H1 (cell line): ENCODE measurements at regions not wholly inside any gene's neighbourhood (a gene's known extent, or its start where the extent isn't known, plus 50 kb on each side); places are given as distances from the start of the nearest gene placed in this dataset.

Source experiments
- CTCF ChIA-PET: fragments of 300-600 bp; sonication (Branson Sonifier 250); formaldehyde crosslinking; loops from one replicate; lab custom pipeline; 2021; ENCODE audit not compliant: partially characterized antibody; lab: Charles Lee
- POLR2A ChIA-PET: fragments of 300-600 bp; sonication (Branson Sonifier 250); formaldehyde crosslinking; loops from one replicate; lab custom pipeline; 2021; ENCODE audit warnings: inconsistent platforms; ENCODE audit not compliant: partially characterized antibody; lab: Charles Lee
- DNase-seq, 2 experiments: peaks; one replicate each; pipeline versions ENCODE4 v3.0.0 to v3.0.0-alpha.2; 2010 to 2022; ENCODE audit warnings: low spot score in 2 of 2, low read depth in 1 of 2, mixed read lengths in 1 of 2
- FAIRE-seq: peaks from 2 replicates; lab custom pipeline; 2011; peaks lifted over from hg19 to GRCh38; lab: Jason Lieb, UNC
- H2AFZ ChIP-seq: 2 replicates; pipeline ENCODE4 v1.8.1; 2012; ENCODE audit warnings: low read length, inconsistent platforms
- H2AK5ac ChIP-seq: 2 replicates; pipeline ENCODE4 v1.6.1; 2013; ENCODE audit warnings: low read depth, low read length
- H2BK120ac ChIP-seq: replicated peaks from 2 replicates; pipeline ENCODE3; 2013; ENCODE audit warnings: low read depth, low read length, inconsistent platforms
- H2BK12ac ChIP-seq: 2 replicates; pipeline ENCODE4 v1.6.1; 2013; ENCODE audit warnings: low read depth, low read length
- H2BK15ac ChIP-seq: 2 replicates; pipeline ENCODE4 v1.6.1; 2013; ENCODE audit warnings: low read length
- H2BK20ac ChIP-seq: 2 replicates; pipeline ENCODE4 v1.6.1; 2013; ENCODE audit warnings: low read length
- H2BK5ac ChIP-seq: 2 replicates; pipeline ENCODE4 v1.6.1; 2013; ENCODE audit warnings: low read depth, low read length
- H3K14ac ChIP-seq: 2 replicates; pipeline ENCODE4 v1.6.1; 2013; ENCODE audit warnings: inconsistent platforms; ENCODE audit not compliant: insufficient read length
- H3K18ac ChIP-seq: 2 replicates; pipeline ENCODE4 v1.6.1; 2013; ENCODE audit warnings: low read length; ENCODE audit errors: extremely low read depth
- H3K23ac ChIP-seq: 2 replicates; pipeline ENCODE4 v1.6.1; 2013; ENCODE audit warnings: inconsistent platforms; ENCODE audit not compliant: insufficient read length
- H3K23me2 ChIP-seq: 2 replicates; pipeline ENCODE4 v1.6.1; 2013; ENCODE audit warnings: low read depth, low read length
- H3K27ac ChIP-seq: 2 replicates; pipeline ENCODE4 v1.6.1; 2011; ENCODE audit warnings: low read depth, low read length, inconsistent platforms
- H3K27me3 ChIP-seq, 4 experiments: replicated peaks in 1 of 4; 1 replicate in 1 of 4; 2 replicates in 3 of 4; pipeline versions ENCODE4 v1.6.1 to v1.8.1; 2011 to 2013; ENCODE audit warnings: low read length in 3 of 4, mild to moderate bottlenecking in 3 of 4, inconsistent platforms in 2 of 4, mixed read lengths in 2 of 4, moderate library complexity in 1 of 4; ENCODE audit not compliant: control insufficient read depth in 3 of 4, insufficient read depth in 3 of 4; ENCODE audit errors: extremely low read depth in 1 of 4
- H3K36me3 ChIP-seq, 4 experiments: 2 replicates each; pipeline versions ENCODE4 v1.6.1 to v1.8.1; 2011 to 2013; ENCODE audit warnings: mild to moderate bottlenecking in 4 of 4, low read length in 3 of 4, moderate library complexity in 2 of 4, control low read depth in 1 of 4, inconsistent platforms in 1 of 4; ENCODE audit not compliant: insufficient read depth in 4 of 4, control insufficient read depth in 2 of 4
- H3K4ac ChIP-seq: replicated peaks from 2 replicates; pipeline ENCODE3; 2013; ENCODE audit warnings: low read length, low read depth, mixed read lengths, inconsistent platforms; ENCODE audit not compliant: insufficient read length
- H3K4me1 ChIP-seq, 4 experiments: replicated peaks in 1 of 4; 1 replicate in 1 of 4; 2 replicates in 3 of 4; pipeline versions ENCODE4 v1.6.1 to v1.8.1; 2011 to 2013; ENCODE audit warnings: low read length in 3 of 4, inconsistent platforms in 2 of 4, mixed read lengths in 1 of 4; ENCODE audit not compliant: insufficient read depth in 4 of 4, control insufficient read depth in 3 of 4
- H3K4me2 ChIP-seq, 2 experiments: 2 replicates each; pipeline versions ENCODE4 v1.6.1 to v1.8.1; 2011 to 2013; ENCODE audit warnings: low read depth in 2 of 2, low read length in 2 of 2, control low read depth in 1 of 2, inconsistent platforms in 1 of 2, mild to moderate bottlenecking in 1 of 2; ENCODE audit not compliant: insufficient read depth in 1 of 2
- H3K4me3 ChIP-seq, 4 experiments: fragments of 200-600, 300-600 bp in 1 of 4; sonication (generic), shearing (Covaris generic), sonication (Bioruptor Twin) in 1 of 4; 2 replicates each; pipeline versions ENCODE4 v1.5.1 to v1.8.1; 2011 to 2016; ENCODE audit warnings: low read length in 4 of 4, low read depth in 3 of 4, control low read depth in 2 of 4, inconsistent platforms in 2 of 4, mild to moderate bottlenecking in 2 of 4, mixed read lengths in 1 of 4, moderate library complexity in 1 of 4; ENCODE audit not compliant: insufficient read depth in 2 of 4; ENCODE audit errors: extremely low read depth in 1 of 4
- H3K56ac ChIP-seq: replicated peaks from 2 replicates; pipeline ENCODE3; 2013; ENCODE audit warnings: low read depth, mild to moderate bottlenecking, mixed read lengths, low read length, inconsistent platforms; ENCODE audit not compliant: insufficient read length
- H3K79me1 ChIP-seq: 2 replicates; pipeline ENCODE4 v1.6.1; 2013; ENCODE audit warnings: low read depth, low read length, control low read depth
- H3K79me2 ChIP-seq, 2 experiments: 2 replicates each; pipeline versions ENCODE4 v1.6.1 to v1.8.1; 2012 to 2013; ENCODE audit warnings: low read length in 2 of 2, mild to moderate bottlenecking in 2 of 2, inconsistent platforms in 1 of 2; ENCODE audit not compliant: insufficient read depth in 2 of 2, control insufficient read depth in 1 of 2
- H3K9ac ChIP-seq, 4 experiments: replicated peaks in 1 of 4; 1 replicate in 1 of 4; 2 replicates in 3 of 4; pipeline versions ENCODE4 v1.6.1 to v1.8.1; 2011 to 2013; ENCODE audit warnings: low read depth in 3 of 4, low read length in 3 of 4, control low read depth in 2 of 4, mild to moderate bottlenecking in 2 of 4, moderate library complexity in 2 of 4, inconsistent platforms in 1 of 4; ENCODE audit errors: extremely low read depth in 1 of 4
- H3K9me3 ChIP-seq, 2 experiments: 2 replicates each; pipeline versions ENCODE4 v1.6.1 to v1.8.1; 2012 to 2013; ENCODE audit warnings: mild to moderate bottlenecking in 2 of 2, moderate library complexity in 2 of 2, control low read depth in 1 of 2, inconsistent platforms in 1 of 2, low read depth in 1 of 2, low read length in 1 of 2, mixed read lengths in 1 of 2; ENCODE audit not compliant: insufficient read depth in 2 of 2
- H4K20me1 ChIP-seq, 2 experiments: replicated peaks in 1 of 2; 2 replicates each; pipeline versions ENCODE3 to v1.8.1; 2011 to 2013; ENCODE audit warnings: inconsistent platforms in 2 of 2, low read length in 2 of 2, mild to moderate bottlenecking in 1 of 2; ENCODE audit not compliant: insufficient read depth in 2 of 2, control insufficient read depth in 1 of 2
- H4K5ac ChIP-seq: 2 replicates; pipeline ENCODE4 v1.6.1; 2013; ENCODE audit warnings: low read length, low read depth, mixed read lengths, inconsistent platforms; ENCODE audit not compliant: insufficient read length
- H4K8ac ChIP-seq: 2 replicates; pipeline ENCODE4 v1.8.0; 2013; ENCODE audit warnings: mild to moderate bottlenecking, moderate library complexity, low read length, inconsistent platforms; ENCODE audit not compliant: insufficient read depth; ENCODE audit errors: extremely low read depth
- H4K91ac ChIP-seq: replicated peaks from 2 replicates; pipeline ENCODE3; 2013; ENCODE audit warnings: low read length, mixed read lengths, inconsistent platforms; ENCODE audit not compliant: insufficient read length
- BCL11A ChIP-seq, 2 experiments: IDR thresholded peaks; one replicate each; pipeline ENCODE4 v1.6.1; 2011; ENCODE audit warnings: low read depth in 2 of 2, low read length in 2 of 2, mild to moderate bottlenecking in 2 of 2
- BRCA1 ChIP-seq: IDR thresholded peaks from 2 replicates; pipeline ENCODE4 v1.6.1; 2012; ENCODE audit warnings: low read depth, low read length, improper control_type of control experiment
- CBX5 ChIP-seq: fragments of 300-800, 300-1000 bp; sonication (generic); IDR thresholded peaks from 2 replicates; pipeline ENCODE4 v1.7.1; 2016; ENCODE audit warnings: antibody characterized with exemption, low read length, low read depth
- CEBPB ChIP-seq: IDR thresholded peaks from 2 replicates; pipeline ENCODE4 v1.6.1; 2012; ENCODE audit warnings: low read depth, low read length
- EGR1 ChIP-seq: IDR thresholded peaks from 2 replicates; pipeline ENCODE4 v1.6.1; 2011; ENCODE audit warnings: low read depth, low read length, borderline replicate concordance
- HDAC6 ChIP-seq: IDR thresholded peaks from one replicate; pipeline ENCODE4 v1.7.1; 2012; ENCODE audit warnings: low read depth, mild to moderate bottlenecking, inconsistent platforms, low read length, moderate library complexity
- JUND ChIP-seq: IDR thresholded peaks from 2 replicates; pipeline ENCODE4 v1.6.1; 2011; ENCODE audit warnings: mild to moderate bottlenecking, improper control_type of control experiment, low read length
- MAFK ChIP-seq: IDR thresholded peaks from 2 replicates; pipeline ENCODE4 v1.6.1; 2012; ENCODE audit warnings: low read depth, mild to moderate bottlenecking, improper control_type of control experiment, low read length
- PHF8 ChIP-seq: fragments of 200-600 bp; sonication (generic); conservative IDR thresholded peaks from 2 replicates; pipeline ENCODE4 v1.7.1; 2012; ENCODE audit warnings: low read depth, mild to moderate bottlenecking, inconsistent platforms, low read length, moderate library complexity
- POLR2A ChIP-seq, 2 experiments: IDR thresholded peaks; 1 replicate in 1 of 2; 2 replicates in 1 of 2; pipeline ENCODE4 v1.6.1; 2011; ENCODE audit warnings: low read depth in 2 of 2, low read length in 2 of 2, mild to moderate bottlenecking in 2 of 2; ENCODE audit errors: control extremely low read depth in 1 of 2
- RAD21 ChIP-seq, 2 experiments: IDR thresholded peaks in 1 of 2; conservative IDR thresholded peaks in 1 of 2; 2 replicates each; pipeline ENCODE4 v1.6.1; 2011; ENCODE audit warnings: low read depth in 2 of 2, low read length in 2 of 2, improper control_type of control experiment in 1 of 2, inconsistent platforms in 1 of 2, mild to moderate bottlenecking in 1 of 2, moderate library complexity in 1 of 2
- RBBP5 ChIP-seq: IDR thresholded peaks from 2 replicates; pipeline ENCODE4 v1.7.1; 2012; ENCODE audit warnings: low read depth, mild to moderate bottlenecking, inconsistent platforms, low read length, moderate library complexity, borderline replicate concordance
- SRF ChIP-seq: IDR thresholded peaks from 2 replicates; pipeline ENCODE4 v1.6.1; 2011; ENCODE audit warnings: mild to moderate bottlenecking, low read depth, low read length, moderate library complexity
- TAF1 ChIP-seq: IDR thresholded peaks from 2 replicates; pipeline ENCODE4 v1.6.1; 2011; ENCODE audit warnings: mild to moderate bottlenecking, low read depth, low read length
- YY1 ChIP-seq: IDR thresholded peaks from 2 replicates; pipeline ENCODE4 v1.6.1; 2011; ENCODE audit warnings: low read depth, mild to moderate bottlenecking, low read length
- WGBS, 2 experiments: shearing (Covaris generic) in 1 of 2; methylation state at CpG; one replicate each; pipeline versions ENCODE4 v1.1.6 to v1.1.7; 2013 to 2015; ENCODE audit warnings: low lambda C conversion rate in 2 of 2, mixed read lengths in 2 of 2, inconsistent platforms in 1 of 2, low coverage in 1 of 2, missing lambda C conversion rate in 1 of 2; ENCODE audit not compliant: insufficient replicate concordance in 2 of 2, insufficient coverage in 1 of 2, insufficient read length in 1 of 2; ENCODE audit errors: extremely low coverage in 1 of 2, missing lambda C conversion rate in 1 of 2; 5-methylcytosine and 5-hydroxymethylcytosine counted together

GRCh38 chr7:38051311-38051710 is 126.7 kb upstream of the STARD3NL start:
- Histone ChIP-seq H3K9me3 (peaks cover 11 to 15% of the 10 kb centered on the region in 2 experiments), H4K5ac (no peak overlapping the region), H3K4me2 (no peak overlapping the region), H2BK20ac (no peak overlapping the region), H3K56ac (no peak overlapping the region), H3K79me2 (no peaks in the 10 kb centered on the region), H4K8ac (no peak overlapping the region), H2AK5ac (no peak overlapping the region), H4K20me1 (no peaks in the 10 kb centered on the region), H3K18ac (no peak overlapping the region), H2AFZ (no peak overlapping the region), H3K4me1 (no peaks in the 10 kb centered on the region), H3K14ac (no peak overlapping the region), H3K79me1 (no peaks in the 10 kb centered on the region), H3K23ac (no peak overlapping the region), H4K91ac (no peak overlapping the region), H3K9ac (no peak overlapping the region), H3K4ac (no peak overlapping the region), H3K23me2 (no peaks in the 10 kb centered on the region), H3K27ac (no peak overlapping the region), H2BK12ac (no peak overlapping the region), H2BK5ac (no peak overlapping the region), H3K4me3 (no peak overlapping the region), H3K27me3 (no peaks in the 10 kb centered on the region), H2BK120ac (no peak overlapping the region), H2BK15ac (no peak overlapping the region), H3K36me3 (peaks cover 0 to 4% (median 0%) of the 10 kb centered on the region in 4 experiments; a peak in 1 of 8 replicates)
- no peak for TF ChIP-seq TAF1
- TF ChIP-seq JUND, result no peak
- TF ChIP-seq CEBPB, result no peak
- TF ChIP-seq HDAC6, result no peak
- TF ChIP-seq BRCA1, result no peak
- no peak for TF ChIP-seq RAD21 (IDR thresholded peaks at IDR 0.05 in 1 of 2, conservative IDR thresholded peaks at IDR 0.05 in 1 of 2; ENCODE audit: low read depth in 2 of 2, low read length in 2 of 2)
- TF ChIP-seq CBX5, result no peak
- no peak for TF ChIP-seq EGR1
- TF ChIP-seq MAFK, result no peak
- no peak for TF ChIP-seq BCL11A (IDR thresholded peaks at IDR 0.05; ENCODE audit: low read depth in 2 of 2, low read length in 2 of 2)
- TF ChIP-seq POLR2A (IDR thresholded peaks at IDR 0.05; ENCODE audit: control extremely low read depth in 1 of 2, low read depth in 2 of 2, low read length in 2 of 2), result no peak
- TF ChIP-seq PHF8, result no peak
- no peak for TF ChIP-seq RBBP5
- TF ChIP-seq YY1, result no peak
- TF ChIP-seq SRF, result no peak
- POLR2A ChIA-PET, result no interaction called here
- 91% methylated on average over 2 of the region's 2 CpGs; no CpG with 5 or more reads in 1 of the 2 experiments for WGBS, 2 experiments
- FAIRE-seq, result no peak
- no peak for DNase-seq
- CTCF ChIA-PET, result interaction anchor here (0.9 to 1.4 kb wide), 3 partner anchors 13 to 150 kb away, joined by 4 to 5 read pairs (median 5); no protein-coding TSS in a partner anchor
